Gastroesophageal sphincter (tissue), 3 donors: ENCODE measurements at regions not wholly inside any gene's neighbourhood (a gene's known extent, or its start where the extent isn't known, plus 50 kb on each side); places are given as distances from the start of the nearest gene placed in this dataset.

Experiments
- CTCF ChIP-seq, 4 experiments: fragments of 200-600 bp in 2 of 4; fragments of 450-650 bp in 2 of 4; sonication (generic) in 1 of 4; IDR thresholded peaks; one replicate each; pipeline ENCODE4 v1.5.1; 2017 to 2019; ENCODE audit warnings: antibody characterized with exemption in 4 of 4, mild to moderate bottlenecking in 2 of 4, moderate library complexity in 2 of 4
- POLR2A ChIP-seq, 2 donors: fragments of 450-650 bp; IDR thresholded peaks; one replicate each; pipeline ENCODE4 v1.6.1; 2017; ENCODE audit warnings: antibody characterized with exemption in 2 of 2, mild to moderate bottlenecking in 2 of 2, moderate library complexity in 1 of 2
- POLR2AphosphoS5 ChIP-seq: sonication (generic); formaldehyde crosslinking; IDR thresholded peaks from one replicate; pipeline ENCODE4 v1.6.1; 2017; ENCODE audit warnings: antibody characterized with exemption

GRCh38 chr6:81130969-81131368 is 621.5 kb downstream of the TENT5A start:
- TF ChIP-seq POLR2A (IDR thresholded peaks at IDR 0.05) (no peak), POLR2AphosphoS5 (no peak), CTCF (IDR thresholded peaks at IDR 0.05) (no peak)
